Activated CD4-positive, alpha-beta T cell treated with anti-CD3 and anti-CD28 coated beads for 4 hours (primary cell): ENCODE measurements at regions not wholly inside any gene's neighbourhood (a gene's known extent, or its start where the extent isn't known, plus 50 kb on each side); places are given as distances from the start of the nearest gene placed in this dataset.

Experiments
- DNase-seq, 2 donors: peaks; one replicate each; pipeline ENCODE4 v3.0.0-alpha.2; 2020

DNA sequence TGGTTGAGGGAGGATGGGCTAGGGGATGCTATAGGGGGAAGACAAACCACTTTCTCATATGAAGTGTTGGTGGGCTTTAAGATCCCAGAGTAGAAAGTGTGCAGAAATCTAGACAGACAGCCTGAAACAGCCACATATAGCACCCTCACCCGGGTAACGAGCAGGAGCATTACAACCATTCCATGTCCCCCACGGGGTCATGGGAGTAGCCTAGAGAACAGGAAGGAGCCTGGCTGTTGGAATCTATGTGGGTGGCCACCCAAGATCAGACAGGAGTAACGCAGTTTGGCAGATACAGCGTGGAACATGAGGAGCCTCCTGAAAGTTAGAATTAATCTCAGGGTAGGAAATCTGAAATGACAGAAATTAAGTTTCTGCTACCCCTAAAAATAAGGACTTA lies 146.1 kb upstream of the RAI14 start:
- DNase-seq, result no peak

DNA sequence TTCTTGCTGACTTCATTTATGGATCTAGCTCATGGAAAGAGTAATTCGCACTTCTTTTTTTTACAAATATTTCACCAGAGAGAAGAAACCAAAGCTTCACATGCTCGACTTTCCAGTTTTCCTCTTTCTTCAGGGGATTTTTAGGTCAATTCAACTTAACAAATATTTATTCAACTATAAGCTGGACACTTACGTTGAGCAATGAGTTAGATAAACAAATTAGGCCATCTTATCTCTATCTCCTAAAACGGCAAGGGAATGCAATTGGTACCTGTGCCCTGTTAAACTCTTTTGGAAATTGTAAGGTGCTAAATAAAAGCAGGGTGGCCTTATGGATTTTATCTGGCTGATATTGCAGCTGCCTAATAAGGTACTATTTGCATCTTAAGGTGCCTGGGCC lies 145.1 kb upstream of the RAI14 start:
- no peak for DNase-seq

DNA sequence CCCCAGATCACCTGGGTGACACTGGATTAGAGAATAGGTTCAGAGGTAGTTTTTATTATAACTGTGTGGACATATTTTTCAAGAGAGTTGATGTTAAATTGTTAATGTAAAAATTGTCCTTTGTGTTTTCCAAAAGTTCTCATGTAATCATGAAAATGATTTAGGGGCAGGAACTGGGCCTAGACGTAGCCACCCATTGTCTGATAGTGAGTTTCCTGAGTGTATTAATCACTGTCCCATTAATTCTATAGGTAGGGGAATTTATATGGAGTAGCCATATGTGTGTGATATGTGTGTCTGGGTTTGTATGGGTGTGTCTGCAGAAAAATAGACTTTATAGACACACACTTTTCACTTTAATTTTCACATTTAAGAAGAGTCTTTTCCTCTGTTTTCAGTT lies 144.6 kb upstream of the RAI14 start:
- DNase-seq, result no peak

DNA sequence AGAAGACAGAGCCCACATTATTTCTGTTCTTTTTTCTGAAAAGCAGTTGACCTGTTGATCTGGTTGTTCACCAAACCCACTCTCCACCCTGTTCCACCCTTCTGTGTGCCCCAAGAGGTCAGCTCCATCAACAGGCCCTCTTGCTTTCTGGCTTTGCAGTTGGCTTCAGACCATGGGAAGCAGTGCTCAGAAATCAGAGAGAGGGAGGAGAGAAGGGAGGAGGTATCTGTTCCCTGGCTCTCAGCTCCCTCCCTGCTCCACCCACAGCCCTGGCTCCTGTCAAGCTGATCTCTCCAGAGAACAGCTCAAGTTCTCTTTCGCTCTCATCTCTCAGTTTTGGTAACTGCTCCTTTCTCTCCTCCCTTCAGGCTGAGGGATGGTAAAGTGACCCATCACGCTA lies 144.2 kb upstream of the RAI14 start:
- no peak for DNase-seq

DNA sequence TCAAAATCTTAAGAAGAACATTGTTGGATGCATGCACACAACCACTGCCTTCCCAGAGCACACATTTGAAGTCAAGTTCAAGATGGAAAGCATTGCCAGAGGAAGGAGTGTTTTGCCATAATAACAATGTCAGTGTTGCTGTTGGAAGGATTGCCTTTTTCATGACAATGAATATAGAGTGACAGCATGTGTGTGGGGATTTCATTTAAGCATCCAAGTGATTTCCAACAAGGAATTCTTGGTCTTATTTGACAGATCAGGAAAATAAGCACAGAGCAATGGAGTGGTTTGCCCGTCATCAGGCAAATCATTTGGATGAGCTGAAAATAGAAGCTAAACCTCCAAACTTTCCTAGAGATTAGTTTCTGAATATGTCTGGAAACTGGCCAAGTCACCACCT lies 140.0 kb upstream of the RAI14 start:
- no peak for DNase-seq

DNA sequence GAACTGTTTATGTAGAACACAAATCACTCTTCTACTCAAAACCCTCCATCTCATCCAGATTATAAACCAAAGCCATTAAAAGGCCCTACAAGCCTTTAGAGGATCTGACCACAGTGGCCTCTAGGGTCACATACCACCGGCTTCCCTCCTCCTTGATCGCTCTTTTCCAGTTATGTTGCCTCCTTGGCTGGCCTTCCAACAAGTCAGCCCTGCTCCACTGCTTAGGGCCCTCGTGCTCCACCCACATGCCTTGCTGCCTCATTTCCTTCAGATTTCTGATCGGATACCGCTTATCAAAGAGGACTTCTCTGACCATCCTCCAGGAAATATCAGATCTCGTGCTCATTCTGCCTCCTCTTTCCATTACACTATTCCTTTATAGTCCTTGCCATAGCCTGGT lies 139.4 kb upstream of the RAI14 start:
- DNase-seq, result no peak

DNA sequence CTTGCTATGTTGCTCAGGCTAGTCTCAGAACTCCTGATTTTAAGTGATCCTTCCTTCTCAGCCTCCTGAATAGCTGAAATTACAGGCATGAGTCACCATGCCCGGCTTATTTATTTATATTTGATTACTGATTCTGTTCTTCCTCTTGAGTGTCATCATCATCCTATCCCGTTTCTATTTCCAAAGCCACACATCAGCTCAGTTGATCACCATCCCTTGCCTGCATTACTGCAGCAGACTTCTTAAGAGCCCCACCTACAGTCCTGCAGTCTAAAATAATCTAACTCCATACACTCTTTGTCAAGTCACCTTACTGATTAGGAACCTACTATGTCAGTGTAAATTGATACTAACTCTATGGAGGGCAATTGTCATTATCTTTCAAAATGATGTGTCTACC lies 138.9 kb upstream of the RAI14 start:
- no peak for DNase-seq

DNA sequence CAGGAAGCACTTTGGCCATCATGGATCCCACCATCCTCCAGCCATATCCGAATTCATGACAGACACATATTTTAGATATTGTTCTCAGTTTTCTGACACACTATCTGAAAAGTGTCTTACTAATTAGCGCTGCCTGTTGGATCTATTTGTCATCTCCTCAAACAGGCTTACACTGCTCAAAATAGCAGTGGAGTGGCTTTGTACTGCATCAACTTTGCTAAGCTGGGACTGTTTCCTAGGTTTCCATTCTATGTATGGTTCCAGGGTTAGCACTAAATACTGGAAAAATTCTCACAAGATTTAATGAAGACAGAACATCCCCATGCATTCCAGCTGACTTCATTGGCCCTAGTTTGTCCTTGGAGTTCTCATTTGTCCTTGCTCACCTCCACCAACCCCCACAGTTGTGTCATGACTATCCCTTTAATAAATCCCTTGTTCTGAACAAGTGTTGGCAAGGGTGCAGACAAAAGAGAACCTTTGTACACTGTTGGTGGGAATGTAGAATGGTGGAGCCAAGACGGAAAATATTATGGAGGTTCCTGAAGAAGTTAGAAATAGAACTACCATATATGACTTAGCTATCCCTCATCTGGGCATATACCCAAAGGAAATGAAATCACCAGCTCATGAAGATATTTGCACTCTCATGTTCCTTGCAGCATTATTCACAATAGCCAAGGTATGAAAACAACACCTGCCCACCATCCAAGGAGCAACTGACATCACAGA lies 136.5 kb upstream of the RAI14 start:
- DNase-seq, result no peak

DNA sequence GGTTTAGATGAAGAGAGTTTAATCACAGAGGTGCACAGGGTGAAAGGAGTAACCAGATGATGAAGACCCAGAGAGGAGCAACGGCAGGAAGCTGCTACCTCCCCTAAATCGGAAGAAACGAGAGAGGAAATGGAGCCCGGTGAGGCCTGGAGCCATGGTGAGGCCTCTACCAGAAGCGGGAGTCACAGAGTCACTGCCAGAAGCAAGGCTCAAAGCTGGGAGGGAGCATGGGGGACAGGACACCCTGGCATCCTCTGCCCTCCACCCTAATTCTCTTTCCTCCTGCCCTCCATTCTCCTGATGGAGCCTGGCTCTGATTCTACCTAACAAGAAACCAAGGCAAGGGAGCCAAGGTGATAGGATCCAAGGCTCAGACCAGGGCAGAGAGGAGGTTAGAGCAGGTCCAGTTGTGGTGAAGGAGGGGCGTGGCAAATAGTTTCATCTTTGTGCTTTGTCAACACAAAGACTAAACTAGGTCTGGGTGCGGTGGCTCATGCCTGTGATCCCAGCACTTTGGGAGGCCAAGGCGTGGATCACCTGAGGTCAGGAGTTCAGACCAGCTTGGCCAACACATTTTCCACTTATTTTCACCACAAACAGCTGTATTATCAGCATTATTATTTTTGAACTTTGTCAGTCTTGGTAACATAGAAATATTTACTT lies 134.4 kb upstream of the RAI14 start:
- no peak for DNase-seq

DNA sequence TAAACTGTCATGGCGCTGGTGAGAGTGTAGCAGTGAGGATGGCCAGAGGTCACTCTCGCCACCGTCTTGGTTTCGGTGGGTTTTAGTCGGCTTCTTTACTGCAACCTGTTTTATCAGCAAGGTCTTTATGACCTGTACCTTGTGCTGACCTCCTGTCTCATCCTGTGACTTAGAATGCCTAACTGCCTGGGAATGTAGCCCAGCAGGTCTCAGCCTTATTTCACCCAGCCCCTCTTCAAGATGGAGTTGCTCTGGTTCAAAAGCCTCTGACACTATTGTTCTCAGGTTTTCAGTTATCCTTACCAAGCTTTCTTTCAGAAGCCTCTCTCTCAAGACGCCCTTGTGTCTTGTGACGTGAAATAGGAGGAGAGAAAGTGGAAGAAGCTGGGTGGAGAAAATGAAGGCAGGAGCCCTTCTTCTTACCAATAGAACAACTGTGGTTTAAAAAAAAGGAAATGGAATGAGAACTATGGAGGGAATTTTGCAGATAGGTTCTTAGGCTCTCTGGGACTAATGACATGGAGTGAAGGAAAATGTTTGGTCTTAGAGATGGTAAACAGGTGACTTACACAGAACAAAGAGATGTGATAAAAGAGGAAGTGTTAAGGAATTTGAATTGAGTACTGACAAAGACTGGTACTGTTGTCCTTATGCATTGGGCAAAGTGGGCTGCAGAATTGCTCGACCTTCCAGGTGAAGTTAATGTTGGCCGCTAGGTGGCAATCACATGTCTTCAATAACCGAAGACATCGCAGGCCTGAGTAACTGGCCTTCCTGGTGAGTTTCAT lies 133.3 kb upstream of the RAI14 start:
- peak; percentile 46 to 54 for DNase-seq

DNA sequence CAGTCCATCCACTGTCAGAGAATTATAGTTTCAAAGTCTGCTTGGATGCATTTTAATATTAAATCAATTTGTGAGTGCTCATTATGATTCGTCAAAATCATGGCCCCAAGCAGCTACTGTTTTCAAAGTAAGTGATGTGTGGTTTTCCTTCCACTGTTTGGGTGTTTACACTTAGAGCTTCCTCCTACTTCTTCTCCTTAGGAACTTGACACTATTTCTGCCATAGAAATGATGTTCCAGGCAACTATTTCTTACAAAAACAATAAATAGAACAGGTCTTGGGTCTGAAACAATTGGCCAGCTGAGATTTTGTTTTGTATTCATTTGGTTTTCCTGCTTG lies 132.8 kb upstream of the RAI14 start:
- DNase-seq, result no peak

DNA sequence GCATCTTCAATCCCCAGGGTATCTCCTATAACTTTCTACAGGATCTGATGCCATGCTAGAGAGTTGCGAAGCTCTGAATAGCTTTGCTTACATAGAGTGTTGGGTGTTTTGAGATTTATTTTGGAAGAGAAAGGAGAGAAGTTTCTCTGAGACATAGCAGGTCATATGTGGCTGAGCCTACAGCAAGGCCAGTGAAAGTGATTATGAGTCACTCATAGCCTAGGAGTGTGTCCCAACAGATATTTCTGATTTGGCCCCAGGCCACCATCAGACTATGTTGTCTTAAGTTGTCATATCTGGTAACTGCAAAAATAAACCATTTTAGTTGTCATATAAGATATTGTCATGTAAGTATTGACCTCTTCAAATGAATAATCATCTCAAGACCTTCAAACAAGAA lies 132.0 kb upstream of the RAI14 start:
- no peak for DNase-seq

DNA sequence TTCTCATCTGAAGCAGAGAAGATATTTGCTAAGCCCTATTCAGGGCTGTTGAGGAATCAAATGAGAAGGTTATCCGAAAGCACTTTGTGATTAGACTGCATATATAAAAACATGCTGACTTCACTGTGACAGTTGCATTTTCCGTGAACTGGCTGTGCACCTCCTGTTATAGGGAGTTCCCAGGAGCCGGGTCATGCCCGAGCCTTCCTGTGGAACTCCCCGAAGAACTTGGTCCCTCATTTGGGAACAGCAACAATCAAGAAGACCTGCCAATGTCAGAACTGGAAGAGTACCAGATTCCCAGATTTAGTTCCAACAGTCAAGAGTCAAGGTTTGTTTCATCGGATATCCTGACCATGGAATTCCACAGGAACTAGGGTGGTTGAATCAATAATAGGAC lies 130.4 kb upstream of the RAI14 start:
- no peak for DNase-seq

DNA sequence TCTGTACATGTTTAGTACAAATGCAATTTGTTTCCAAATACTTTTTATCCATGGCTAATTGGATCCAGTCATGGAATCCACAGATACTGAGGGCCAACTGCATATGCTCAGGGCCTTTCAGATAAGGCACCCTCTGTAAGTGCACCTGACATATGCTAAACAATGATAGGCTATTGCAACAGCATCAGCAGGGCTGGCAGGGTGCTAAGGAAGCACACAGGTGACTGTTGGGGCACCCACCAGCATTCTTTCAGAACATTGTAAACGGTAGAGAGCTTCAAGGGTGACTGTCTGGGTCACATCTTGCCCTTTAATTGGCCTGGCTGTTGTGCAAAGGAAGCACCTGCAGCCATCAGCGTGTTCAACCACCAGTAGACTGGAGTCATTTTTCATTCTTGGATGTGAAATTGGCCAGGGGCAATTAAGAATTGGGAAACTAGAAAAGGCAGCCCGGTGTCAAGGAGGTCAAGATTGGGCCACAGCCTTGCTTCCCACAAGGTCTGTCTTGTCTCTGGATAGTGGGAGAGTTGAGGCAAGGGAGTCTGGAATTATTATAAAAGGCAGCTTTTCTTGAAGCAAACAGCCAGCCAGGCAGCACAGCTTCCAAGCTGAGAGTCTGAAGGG lies 129.3 kb upstream of the RAI14 start:
- no peak for DNase-seq

DNA sequence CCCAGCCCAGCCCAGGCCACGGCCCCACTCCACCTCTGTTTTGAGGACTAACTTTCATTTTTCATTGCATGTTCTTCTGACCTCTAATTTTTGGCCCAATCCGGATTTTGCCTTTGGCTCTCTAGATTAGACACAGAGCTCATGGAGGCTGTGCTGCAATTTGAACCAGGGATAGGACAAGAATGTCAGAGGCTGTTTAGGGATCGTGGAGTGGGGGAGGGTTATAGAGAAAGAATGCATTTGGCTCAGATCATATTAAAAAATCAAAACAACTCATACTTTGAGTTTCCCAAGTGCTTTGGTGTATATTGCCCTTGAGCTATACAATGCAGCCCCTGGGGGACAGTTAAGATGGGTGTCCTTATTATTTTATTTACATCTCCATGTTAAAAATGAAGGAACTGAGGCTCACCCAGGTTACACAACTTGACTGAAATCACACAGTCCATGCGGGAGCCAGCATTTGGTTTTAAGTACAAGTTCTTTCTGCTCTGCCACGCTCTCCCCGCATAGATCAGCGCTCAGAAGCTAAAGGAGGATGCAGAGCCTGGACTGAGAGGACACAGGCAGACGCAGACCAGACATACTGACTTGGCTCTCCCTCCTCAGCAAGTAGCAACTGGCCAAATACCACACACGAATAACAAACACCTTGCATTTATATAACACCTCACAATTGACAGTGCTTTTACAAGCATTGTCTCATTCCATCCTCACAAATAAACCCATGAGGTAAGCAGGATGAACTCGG lies 126.4 kb upstream of the RAI14 start:
- DNase-seq, result no peak

DNA sequence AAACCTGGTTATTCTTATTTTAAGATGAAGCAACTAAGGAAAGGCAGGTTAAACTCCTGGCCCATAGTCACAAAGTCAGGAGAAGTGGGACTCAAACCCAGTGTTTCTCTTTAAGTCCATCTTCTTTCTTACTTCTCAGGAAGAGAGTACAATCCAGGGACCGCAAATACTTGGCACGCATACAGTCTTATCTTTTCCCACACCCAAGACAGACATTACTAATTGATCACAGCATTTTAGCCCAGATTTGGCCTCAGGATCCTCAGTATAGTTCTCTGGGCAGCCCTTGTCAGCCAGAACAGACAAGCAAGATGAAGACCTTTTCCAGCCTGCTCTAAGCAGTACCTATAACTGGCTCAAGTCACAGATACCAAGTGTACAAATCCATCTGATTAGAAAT lies 125.5 kb upstream of the RAI14 start:
- DNase-seq, result no peak

DNA sequence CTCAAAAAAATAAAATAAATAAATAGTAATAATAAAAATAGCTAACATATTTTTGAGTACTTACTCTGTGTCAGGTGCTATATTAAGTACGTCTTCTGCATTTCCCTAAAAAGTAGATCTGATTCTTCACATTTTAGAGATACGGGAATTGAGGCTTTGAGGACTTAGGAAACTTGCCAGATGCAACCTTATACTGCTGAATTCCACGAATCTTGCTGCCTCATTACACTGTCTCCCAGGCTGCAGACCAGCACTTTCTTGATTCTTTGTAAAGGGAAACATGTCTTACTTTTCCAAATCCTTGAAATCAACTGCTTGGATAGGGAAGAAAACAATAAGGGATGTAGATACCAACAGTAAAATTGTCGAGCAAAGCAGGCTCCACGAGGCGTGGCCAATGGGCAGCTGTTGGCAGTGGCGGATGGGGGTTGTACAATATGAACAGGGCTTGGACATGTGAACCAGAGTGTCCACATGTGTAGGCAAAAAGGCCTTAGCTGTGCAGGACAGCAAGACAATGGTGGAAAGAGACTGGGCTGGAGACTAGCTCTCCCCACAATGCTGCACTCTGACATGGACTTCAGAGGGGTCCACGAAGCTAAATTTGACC lies 124.3 kb upstream of the RAI14 start:
- no peak for DNase-seq

DNA sequence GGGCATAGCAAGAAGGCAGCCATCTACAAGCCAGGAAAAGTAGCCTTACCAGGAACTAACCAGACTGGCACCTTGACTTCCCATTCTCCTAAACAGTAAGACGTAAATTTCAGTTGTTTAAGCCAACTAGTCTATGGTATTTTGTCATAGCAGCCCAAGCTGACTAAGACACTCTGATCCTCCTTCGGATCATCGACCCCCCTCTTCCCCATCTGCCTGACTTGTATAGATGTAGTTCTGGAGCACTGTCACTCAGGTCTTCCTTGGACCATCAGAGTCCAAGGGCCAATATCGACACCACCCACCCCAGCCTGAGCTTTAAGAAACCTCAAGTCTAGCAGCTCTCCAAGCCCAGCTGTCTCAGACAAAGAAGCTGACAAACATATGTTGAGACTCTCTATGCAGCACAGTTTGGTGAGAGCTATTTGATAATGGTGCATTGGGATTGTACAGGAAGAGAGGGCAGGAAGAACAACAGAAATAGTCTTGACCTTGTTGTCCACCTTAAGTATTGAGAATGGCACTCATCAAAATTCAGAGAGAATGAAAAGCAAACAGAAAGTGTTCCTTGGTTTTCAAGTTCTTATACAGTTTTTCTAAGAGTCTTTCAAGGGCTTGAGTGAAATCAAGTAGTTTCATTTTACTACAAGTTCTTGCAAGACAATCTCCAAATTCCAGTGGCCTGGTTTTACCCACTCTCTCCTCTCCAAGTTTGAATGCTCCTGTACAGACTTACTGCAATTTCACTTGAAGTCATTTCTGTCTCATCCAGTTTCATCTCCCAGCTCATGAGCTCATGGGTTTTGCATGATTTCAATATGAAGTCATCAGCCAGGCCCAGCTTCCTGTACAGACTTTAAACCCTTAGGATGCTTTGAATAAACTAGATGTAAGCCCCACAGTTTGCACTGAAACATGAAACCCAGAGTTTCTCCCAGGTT lies 122.3 kb upstream of the RAI14 start:
- DNase-seq, result no peak

DNA sequence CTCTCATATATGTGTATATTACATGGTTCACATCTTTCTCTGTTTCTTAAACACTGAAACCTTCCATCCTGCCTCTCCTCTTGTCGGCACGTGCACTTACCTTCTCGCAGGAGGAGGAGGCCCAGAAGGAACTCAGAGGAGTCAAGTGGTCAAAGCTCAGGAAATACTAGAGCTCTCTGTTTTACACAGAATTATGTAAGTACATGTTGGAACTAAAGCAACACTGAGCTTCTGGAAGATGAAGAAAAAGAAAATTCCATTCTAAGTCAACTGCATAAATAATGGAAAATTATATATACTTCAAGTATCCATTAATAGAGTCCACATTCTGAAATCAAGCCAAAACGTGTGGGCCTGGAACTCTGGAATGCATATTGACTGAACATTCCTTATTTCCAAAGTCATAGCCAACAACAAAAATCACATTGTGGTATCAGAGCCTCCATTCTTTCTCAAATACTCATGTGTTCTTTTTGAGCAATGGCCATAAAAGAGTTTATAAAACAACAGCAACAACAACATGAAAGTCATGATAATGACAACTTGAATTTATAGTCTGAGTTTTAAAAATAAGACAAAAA lies 121.5 kb upstream of the RAI14 start:
- DNase-seq, result no peak

DNA sequence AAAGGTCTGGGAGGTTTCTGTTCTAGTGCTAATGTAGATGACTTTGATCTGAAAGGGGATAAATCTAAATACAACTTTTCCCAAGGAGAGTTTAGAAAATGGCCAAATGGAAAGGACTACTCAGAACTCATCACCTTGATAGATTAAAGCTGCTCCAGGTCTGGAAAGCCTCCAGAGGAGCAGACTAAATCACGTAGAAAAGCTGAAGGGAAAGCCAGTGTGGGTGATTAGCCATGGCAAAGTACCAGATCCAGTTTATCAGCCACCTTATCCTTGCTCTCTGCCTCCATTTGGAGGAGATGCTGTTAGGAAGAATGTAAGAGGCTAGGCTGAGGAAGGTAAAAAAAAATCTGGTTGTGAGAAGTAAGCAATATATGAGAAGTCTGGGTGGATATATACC lies 120.7 kb upstream of the RAI14 start:
- no peak for DNase-seq
